Gastrocnemius medialis (tissue), 4 donors: ENCODE measurements at regions not wholly inside any gene's neighbourhood (a gene's known extent, or its start where the extent isn't known, plus 50 kb on each side); places are given as distances from the start of the nearest gene placed in this dataset.

Experiments
- CTCF ChIP-seq, 5 experiments: fragments of 450-650 bp in 3 of 5; fragments of 200-600 bp in 2 of 5; sonication (generic) in 2 of 5; IDR thresholded peaks in 4 of 5; conservative IDR thresholded peaks in 1 of 5; 1 replicate in 4 of 5; 2 replicates in 1 of 5; pipeline ENCODE4 v1.5.1; 2016 to 2019; ENCODE audit warnings: antibody characterized with exemption in 5 of 5, mild to moderate bottlenecking in 3 of 5, moderate library complexity in 3 of 5
- POLR2A ChIP-seq, 2 donors: fragments of 450-650 bp; IDR thresholded peaks; one replicate each; pipeline ENCODE4 v1.6.1; 2017; ENCODE audit warnings: antibody characterized with exemption in 2 of 2, mild to moderate bottlenecking in 2 of 2, moderate library complexity in 2 of 2

DNA sequence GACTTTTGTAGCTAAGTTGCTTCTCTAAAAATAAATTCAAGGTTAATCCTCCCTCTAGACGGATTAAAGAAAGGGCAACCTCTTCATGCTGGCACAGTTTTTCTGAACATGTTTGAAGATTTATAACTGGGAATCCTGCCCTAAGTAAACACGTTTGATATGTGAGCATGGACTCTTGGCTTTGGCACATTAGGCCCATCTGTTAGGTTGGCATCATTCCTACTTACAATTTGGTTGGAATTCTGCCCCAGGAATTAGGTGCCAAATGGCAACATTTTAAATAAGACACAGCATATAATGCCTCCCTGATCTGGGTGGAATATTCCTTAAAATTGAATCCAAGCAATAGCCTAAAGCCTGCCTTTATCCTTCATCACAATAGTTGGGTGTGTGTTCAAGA is 372.3 kb upstream of the CDH18 start:
- TF ChIP-seq CTCF (IDR thresholded peaks at IDR 0.05 in 4 of 5, conservative IDR thresholded peaks at IDR 0.05 in 1 of 5): no peak
- no peak for TF ChIP-seq POLR2A (IDR thresholded peaks at IDR 0.05)
